ENCODE measurements at regions not wholly inside any gene's neighbourhood (a gene's known extent, or its start where the extent isn't known, plus 50 kb on each side); places are given as distances from the start of the nearest gene placed in this dataset.
A peak's percentile ranks its signal among the peaks of the same experiment; 100 is the strongest.
"Not testable (repeated sequence)": the region's sequence is repeated elsewhere in the genome, so short reads cannot be mapped to it uniquely, and the experiment has no call there.

GRCh38 chr7:81211934-81212320 lies 293.1 kb upstream of the SEMA3C start:
- no peak for DNase-seq

- DNase-seq = peak; percentile 85
Observed at GRCh38 chr7:81211204-81211933, 292.5 kb upstream of the SEMA3C start.

GRCh38 chr7:81210137-81211064 lies 291.6 kb upstream of the SEMA3C start:
- peak; percentile 65 for DNase-seq

DNA sequence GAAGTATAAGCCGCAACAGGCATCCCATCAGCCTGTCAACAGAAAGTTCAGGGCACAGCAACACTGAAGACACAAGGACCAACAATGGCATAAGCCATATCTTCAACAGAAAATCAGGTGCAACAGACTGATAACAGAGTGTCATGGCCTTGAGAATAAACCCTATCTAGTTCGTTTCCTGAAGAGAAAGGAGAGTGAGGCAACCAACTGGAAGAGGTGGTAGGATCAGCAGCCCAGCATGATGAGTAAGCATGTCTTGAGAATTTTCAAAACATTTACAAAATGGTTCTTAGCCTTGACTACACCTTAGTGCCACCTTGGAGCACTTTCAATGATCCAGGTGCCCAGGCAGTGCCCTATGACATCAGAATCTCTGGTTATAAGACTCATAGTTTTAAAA lies 290.2 kb upstream of the SEMA3C start:
- no peak for DNase-seq

GRCh38 chr7:81207801-81208200 lies 288.9 kb upstream of the SEMA3C start:
- peak; percentile 21 for DNase-seq

- no peak for DNase-seq
Observed at GRCh38 chr7:81206667-81207360, 288.0 kb upstream of the SEMA3C start.

GRCh38 chr7:81206217-81206616 lies 287.4 kb upstream of the SEMA3C start:
- no peak for DNase-seq

DNA sequence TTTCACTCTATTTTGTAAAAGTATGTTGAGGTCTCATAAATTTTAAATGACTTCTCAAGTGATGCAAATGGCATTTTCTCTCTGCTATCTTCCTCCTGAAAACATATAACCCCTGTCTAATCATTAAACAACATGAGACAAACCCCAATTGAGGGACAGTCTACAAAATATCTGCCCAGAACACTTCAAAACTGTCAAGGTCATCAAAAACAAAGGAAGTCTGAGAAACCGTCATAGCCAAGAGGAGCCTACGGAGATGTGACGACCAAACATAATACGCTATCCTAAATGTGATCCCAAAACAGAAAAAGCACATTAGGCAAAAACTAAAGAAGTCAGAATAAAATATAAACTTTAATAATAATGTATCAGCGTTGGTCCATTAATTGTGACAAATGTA lies 282.3 kb upstream of the SEMA3C start:
- DNase-seq = no peak

DNA sequence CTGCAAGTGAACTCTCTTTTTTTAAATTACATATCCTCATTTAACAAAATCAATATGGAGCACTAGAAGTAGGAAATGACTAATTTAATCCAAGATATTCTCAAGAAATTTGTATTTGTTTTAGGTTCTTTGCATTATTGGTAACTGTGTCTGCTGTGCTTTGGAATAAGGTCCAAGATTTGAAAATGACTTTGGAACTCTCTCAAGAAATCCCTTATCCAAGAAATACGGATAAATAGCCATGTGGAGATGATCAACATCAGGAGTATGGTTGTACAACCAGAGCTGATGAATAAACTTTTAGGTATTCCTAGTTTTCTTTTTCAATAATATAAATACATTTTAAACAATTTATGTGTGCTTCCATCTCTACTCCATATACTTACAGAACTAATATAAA lies 279.9 kb upstream of the SEMA3C start:
- DNase-seq = no peak

- no peak for DNase-seq
Observed at GRCh38 chr7:81197266-81197665, 278.4 kb upstream of the SEMA3C start.

- peak; percentile 14 for DNase-seq
Observed at GRCh38 chr7:81195033-81195432, 276.2 kb upstream of the SEMA3C start.

- DNase-seq = peak; percentile 48
Observed at GRCh38 chr7:81190997-81191768, 272.3 kb upstream of the SEMA3C start.

DNA sequence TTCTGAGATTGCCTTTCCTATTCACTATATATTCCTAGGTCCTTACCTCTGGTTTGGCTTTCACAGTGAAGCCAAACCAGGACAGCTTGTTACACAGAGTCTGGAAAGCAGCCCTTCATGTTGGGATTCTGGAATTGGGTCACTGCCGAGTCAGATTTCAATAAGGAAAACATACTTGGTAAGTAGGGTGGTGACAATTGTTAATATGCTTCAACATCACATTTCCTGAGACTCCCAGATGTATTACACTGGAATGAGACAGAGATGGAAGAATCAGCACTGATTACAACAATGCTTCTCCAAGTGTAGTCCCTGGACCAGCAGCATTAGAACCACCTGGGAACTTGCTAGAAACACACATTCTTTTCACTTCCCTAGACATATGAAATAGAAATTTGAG lies 268.9 kb upstream of the SEMA3C start:
- peak; percentile 32 for DNase-seq

DNA sequence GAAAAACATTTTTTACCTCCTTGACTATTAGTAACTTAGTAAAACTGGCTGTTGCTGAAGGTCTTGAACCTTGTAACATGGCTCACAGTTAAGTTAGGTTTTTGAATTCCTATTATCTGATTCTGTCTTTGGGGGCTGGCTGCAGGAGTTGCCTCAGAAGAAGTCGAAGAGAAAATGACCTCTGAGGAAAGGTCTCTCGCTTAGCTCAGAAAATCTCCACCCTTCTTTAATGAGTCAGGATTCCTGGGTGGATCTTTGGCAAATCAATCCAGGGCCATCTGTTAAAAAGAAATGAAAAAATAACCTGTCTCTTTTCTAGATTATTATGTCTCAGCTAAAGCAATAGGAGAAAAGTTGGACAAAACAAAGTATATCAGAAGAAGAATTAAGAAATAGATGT lies 267.8 kb upstream of the SEMA3C start:
- DNase-seq = peak; percentile 60

- DNase-seq = no peak
Observed at GRCh38 chr7:81185072-81185471, 266.2 kb upstream of the SEMA3C start.

GRCh38 chr7:81183326-81183725 lies 264.5 kb upstream of the SEMA3C start:
- DNase-seq = no peak

- DNase-seq = not testable (repeated sequence)
Observed at GRCh38 chr7:81182056-81182455, 263.2 kb upstream of the SEMA3C start.

DNA sequence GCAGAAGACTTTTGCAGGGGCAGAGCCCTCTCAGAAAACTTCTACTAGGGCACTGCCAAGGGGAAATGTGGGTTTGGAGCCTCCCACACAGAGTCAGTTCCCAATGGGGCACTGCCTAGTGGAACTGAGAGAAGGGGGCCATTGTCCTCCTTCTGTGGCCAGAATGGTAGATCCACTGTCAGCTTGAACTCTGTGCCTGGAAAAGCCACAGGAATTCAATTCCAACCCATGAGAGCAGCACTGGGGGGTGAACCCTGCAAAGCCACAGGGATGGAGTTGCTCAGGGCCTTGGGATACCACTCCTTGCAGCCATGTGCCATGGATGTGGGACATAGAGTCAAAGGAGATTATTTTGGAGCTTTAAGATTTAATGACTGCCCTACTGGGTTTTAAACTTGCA lies 262.2 kb upstream of the SEMA3C start:
- no peak for DNase-seq

DNA sequence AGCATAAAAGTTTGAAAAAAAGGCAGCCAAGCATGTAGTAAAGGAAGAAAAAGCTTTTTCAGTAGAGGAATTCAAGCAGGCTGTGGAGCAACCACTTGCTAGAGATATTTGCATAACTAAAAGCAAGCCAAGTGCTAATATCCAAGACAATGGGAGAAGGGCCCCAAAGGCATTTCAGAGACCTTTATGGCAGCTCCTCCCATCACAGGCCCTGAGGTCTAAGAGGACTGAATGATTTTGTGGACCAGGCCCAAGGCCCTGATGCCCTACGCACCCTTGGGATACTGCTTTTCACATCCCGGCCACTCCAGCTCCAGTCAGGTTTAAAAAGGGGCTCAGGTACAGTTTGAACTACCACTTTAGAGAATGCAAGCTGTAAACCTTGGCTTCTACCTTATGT lies 261.7 kb upstream of the SEMA3C start:
- no peak for DNase-seq

DNA sequence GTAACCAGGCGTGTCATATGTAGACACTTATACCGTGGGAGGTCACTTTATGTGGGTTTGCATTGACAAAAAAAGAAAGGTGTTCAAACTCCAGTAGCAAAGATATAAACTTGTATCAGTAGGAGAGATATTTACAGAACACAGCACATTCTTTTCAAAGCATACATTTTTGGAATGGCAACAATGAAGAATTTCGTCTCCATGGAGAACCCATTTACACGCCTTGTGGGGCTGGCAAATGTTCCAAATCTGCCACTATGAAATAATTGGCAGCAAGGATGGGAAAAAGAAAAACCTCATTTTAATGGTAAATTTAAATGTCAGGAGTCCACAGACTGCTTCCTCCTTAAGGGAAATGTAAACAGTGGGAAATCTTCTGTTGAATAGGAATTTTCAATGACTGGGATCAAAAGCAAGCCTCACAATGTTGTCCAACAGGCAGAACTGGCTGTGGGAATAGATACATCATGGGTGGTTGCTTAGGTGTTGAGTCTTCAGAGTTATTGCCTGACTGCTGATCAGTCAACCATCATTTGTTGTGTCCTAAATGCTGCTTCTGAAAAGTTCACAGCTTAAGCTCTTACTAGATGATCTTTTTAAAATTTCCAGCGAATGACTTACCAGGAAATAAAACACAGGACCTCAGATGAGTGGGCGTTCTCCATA lies 256.6 kb upstream of the SEMA3C start:
- DNase-seq = peak; percentile 52

- DNase-seq = peak; percentile 91
Observed at GRCh38 chr7:81173766-81174281, 255.0 kb upstream of the SEMA3C start.

DNA sequence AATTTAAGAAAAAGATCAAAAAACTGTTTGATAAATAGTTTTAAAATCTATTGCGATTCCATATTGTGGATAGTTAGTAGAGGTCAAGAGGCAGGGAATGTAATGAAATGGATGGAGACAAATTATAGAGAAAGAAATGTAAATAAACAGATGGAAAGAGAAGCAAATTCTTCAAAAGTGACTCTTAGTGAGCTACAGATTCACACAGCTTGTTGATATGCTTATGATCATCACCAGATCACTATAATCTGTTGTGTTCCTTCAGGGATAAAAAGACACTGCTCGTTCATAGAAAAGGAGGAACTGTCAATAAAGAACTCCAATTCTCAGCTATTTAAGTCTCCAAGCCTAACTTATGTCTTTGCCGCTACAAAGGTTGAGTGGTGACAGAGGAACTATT lies 251.4 kb upstream of the SEMA3C start:
- DNase-seq = no peak

Data from fibroblast of upper back skin (primary cell).